Type B pancreatic cell (in vitro differentiated cells): ENCODE measurements at regions not wholly inside any gene's neighbourhood (a gene's known extent, or its start where the extent isn't known, plus 50 kb on each side); places are given as distances from the start of the nearest gene placed in this dataset.

Source experiments
- DNase-seq: peaks from one replicate; pipeline ENCODE4 v3.0.0; 2021; ENCODE audit warnings: mixed read lengths; ENCODE audit not compliant: unreplicated experiment; ENCODE audit errors: extremely low spot score
- H3K27ac Mint-ChIP-seq: 2 replicates; pipeline ENCODE4 v1.8.0; 2021; ENCODE audit warnings: mild to moderate bottlenecking, mixed read lengths
- H3K27me3 Mint-ChIP-seq: 2 replicates; pipeline ENCODE4 v1.8.0; 2021; ENCODE audit warnings: mixed read lengths
- H3K36me3 Mint-ChIP-seq: 2 replicates; pipeline ENCODE4 v1.8.0; 2021; ENCODE audit warnings: mixed read lengths
- H3K4me1 Mint-ChIP-seq: one replicate; pipeline ENCODE4 v1.8.0; 2021; ENCODE audit warnings: mixed read lengths; ENCODE audit not compliant: unreplicated experiment
- H3K4me3 Mint-ChIP-seq: 2 replicates; pipeline ENCODE4 v1.8.0; 2021; ENCODE audit warnings: mild to moderate bottlenecking, mixed read lengths
- H3K9me3 Mint-ChIP-seq: 2 replicates; pipeline ENCODE4 v1.8.0; 2021; ENCODE audit warnings: mixed read lengths
- TF ChIP-seq, protein P1 (sequence below): fragments of 200-600 bp; sonication (generic); conservative IDR thresholded peaks from 2 replicates; pipeline ENCODE4 v1.5.0; 2021; ENCODE audit warnings: antibody characterized with exemption, mild to moderate bottlenecking

DNA sequence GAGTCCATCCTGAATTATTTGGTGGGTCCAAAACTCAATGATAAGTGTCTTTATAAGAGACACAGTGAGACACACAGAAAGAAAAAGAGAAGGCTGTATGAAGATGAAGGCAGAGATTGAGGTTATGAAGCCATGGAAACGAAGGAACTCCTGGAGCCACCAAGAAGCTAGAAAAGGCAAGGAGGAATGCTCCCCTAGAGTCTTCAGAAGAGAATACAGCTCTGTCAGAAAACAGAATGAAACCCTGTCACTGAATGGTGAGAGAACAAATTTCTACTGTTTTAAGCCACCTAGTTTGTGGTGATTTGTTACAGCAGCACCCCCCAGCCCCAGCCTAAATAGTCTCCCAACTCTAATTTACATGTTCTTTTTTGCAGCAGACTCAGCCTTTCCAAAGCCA is 635.1 kb downstream of the EPHA7 start:
- Mint-ChIP-seq H3K4me1 (peaks cover 14% of the 10 kb centered on the region), H3K27me3 (peaks cover 6% of the 10 kb centered on the region), H3K4me3 (no peak overlapping the region), H3K27ac (no peak overlapping the region), H3K36me3 (peaks cover 5% of the 10 kb centered on the region), H3K9me3 (no peaks in the 10 kb centered on the region)
- no peak for DNase-seq
- TF ChIP-seq, protein P1, sequence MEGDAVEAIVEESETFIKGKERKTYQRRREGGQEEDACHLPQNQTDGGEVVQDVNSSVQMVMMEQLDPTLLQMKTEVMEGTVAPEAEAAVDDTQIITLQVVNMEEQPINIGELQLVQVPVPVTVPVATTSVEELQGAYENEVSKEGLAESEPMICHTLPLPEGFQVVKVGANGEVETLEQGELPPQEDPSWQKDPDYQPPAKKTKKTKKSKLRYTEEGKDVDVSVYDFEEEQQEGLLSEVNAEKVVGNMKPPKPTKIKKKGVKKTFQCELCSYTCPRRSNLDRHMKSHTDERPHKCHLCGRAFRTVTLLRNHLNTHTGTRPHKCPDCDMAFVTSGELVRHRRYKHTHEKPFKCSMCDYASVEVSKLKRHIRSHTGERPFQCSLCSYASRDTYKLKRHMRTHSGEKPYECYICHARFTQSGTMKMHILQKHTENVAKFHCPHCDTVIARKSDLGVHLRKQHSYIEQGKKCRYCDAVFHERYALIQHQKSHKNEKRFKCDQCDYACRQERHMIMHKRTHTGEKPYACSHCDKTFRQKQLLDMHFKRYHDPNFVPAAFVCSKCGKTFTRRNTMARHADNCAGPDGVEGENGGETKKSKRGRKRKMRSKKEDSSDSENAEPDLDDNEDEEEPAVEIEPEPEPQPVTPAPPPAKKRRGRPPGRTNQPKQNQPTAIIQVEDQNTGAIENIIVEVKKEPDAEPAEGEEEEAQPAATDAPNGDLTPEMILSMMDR: no peak

DNA sequence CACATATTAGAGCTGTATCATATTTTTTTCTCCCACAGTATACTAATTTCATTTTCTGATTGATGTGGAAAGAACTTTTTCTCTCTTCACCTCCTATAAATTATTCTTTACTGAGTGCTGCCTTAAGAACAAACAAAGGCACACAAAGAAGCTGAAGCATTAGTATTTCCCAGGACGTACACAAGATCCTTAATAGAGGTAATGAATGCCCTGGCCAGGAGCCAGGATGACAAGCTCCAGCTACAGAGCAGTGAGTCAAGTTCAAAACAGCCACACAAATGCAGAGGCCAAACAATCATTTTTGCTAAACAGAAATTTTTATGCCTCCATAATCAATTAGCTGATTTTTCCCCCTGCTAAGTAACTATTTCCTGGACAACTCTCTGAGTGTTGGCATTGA is 639.6 kb downstream of the EPHA7 start:
- Mint-ChIP-seq H3K4me3 (no peak overlapping the region), H3K27ac (peak overlapping the region; percentile 7), H3K36me3 (peaks cover 5% of the 10 kb centered on the region), H3K4me1 (peaks cover 21% of the 10 kb centered on the region), H3K9me3 (no peaks in the 10 kb centered on the region), H3K27me3 (peaks cover 6% of the 10 kb centered on the region)
- DNase-seq: no peak
- TF ChIP-seq, protein P1: no peak

DNA sequence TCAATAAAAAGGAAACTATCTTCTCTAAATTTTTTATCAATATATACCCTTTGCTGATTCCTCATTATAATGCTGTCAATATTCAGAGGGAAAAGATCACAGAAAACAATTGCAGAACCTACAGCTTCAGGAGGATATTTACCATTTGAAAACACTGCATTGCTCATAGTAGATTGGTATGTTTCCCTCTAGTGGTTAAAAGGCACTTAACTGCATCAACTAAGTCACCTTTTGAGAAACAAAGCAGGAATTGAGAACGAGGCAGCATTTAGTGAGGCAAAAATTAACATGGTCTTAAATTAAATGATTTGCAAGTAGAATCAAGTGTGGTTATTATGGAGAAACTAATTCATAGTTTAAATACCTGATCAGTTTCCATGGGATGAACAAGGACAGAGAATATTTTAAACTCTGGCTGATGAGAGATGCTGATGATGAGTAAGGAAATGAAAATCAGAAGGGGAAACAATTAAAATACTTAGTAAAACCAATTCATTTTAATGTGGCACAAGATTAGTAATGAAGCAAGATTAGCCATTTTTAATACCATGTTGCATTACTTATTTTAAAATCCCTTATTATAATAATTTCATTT is 642.1 kb downstream of the EPHA7 start:
- DNase-seq: no peak
- TF ChIP-seq, protein P1: peak; percentile 85
- H3K4me3 Mint-ChIP-seq: no peak overlapping the region
- peaks cover 21% of the 10 kb centered on the region for H3K4me1 Mint-ChIP-seq
- no peaks in the 10 kb centered on the region for H3K9me3 Mint-ChIP-seq
- H3K27me3 Mint-ChIP-seq: peaks cover 4% of the 10 kb centered on the region
- no peaks in the 10 kb centered on the region for H3K36me3 Mint-ChIP-seq
- no peak overlapping the region for H3K27ac Mint-ChIP-seq

DNA sequence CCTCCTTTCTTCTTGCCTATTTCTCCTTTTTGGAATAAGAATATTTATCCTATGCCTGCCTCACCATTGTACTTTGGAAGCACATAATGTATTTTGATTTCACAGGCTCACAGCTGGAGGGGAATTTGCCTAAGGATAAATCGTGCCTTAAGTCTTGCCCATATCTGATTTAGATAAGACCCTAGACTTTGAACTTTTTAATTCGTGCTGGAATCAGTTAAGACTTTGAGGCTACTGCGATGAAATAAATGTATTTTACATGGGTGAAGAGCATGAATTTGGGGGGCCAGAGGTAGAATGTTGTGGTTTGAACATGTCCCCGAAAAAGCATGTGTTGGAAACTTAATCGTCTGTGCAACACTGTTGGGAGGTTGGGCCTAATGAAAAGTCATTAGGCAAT is 648.8 kb downstream of the EPHA7 start:
- H3K4me3 Mint-ChIP-seq: no peak overlapping the region
- no peaks in the 10 kb centered on the region for H3K9me3 Mint-ChIP-seq
- H3K27ac Mint-ChIP-seq: no peak overlapping the region
- TF ChIP-seq, protein P1: no peak
- no peaks in the 10 kb centered on the region for H3K4me1 Mint-ChIP-seq
- H3K27me3 Mint-ChIP-seq: no peaks in the 10 kb centered on the region
- no peak for DNase-seq
- H3K36me3 Mint-ChIP-seq: no peaks in the 10 kb centered on the region

DNA sequence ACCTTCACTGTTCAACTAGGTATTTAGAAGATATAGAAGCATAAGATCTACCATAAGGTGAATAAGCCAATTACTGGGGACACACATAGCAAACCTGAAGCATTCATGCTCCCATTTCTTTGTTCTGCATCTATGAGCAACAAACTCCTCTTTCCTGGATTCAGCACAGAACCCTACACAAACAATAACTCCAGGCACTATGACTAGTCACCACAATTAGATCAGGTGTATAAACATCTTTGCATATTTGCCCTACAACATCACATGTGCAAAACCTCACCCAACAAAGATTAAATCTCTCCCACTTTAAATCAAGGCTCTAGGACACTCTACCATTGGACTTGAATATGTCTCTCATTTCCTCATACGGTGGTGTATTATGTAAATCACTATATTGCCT is 652.3 kb downstream of the EPHA7 start:
- no peaks in the 10 kb centered on the region for H3K27me3 Mint-ChIP-seq
- no peak overlapping the region for H3K4me3 Mint-ChIP-seq
- H3K9me3 Mint-ChIP-seq: no peaks in the 10 kb centered on the region
- TF ChIP-seq, protein P1: no peak
- no peak for DNase-seq
- no peaks in the 10 kb centered on the region for H3K36me3 Mint-ChIP-seq
- no peak overlapping the region for H3K27ac Mint-ChIP-seq
- H3K4me1 Mint-ChIP-seq: peaks cover 8% of the 10 kb centered on the region

DNA sequence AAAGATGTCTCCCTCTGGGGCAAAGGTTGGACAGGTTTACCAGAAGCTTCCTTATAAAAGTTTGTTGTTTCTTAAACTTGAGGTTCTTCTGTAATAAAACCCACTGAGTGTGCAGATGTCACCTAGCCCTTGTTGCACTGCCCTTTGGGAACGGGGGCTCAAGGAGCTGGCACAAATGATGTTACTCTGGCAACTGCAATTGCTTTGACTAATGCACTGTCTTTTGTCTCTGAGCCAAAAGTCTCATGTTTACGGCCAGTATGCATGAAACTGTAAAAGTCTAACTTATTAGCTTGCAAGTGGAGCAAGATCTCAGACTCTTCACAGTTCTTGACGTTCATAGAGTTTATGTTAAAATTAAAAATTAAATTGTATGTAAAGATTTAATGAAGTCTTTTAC is 655.7 kb downstream of the EPHA7 start:
- H3K36me3 Mint-ChIP-seq: no peaks in the 10 kb centered on the region
- no peak overlapping the region for H3K4me3 Mint-ChIP-seq
- no peak for DNase-seq
- H3K27me3 Mint-ChIP-seq: no peaks in the 10 kb centered on the region
- TF ChIP-seq, protein P1: no peak
- H3K9me3 Mint-ChIP-seq: no peaks in the 10 kb centered on the region
- H3K27ac Mint-ChIP-seq: no peak overlapping the region
- H3K4me1 Mint-ChIP-seq: peaks cover 14% of the 10 kb centered on the region
